GM21447 (cell line): ENCODE measurements at regions not wholly inside any gene's neighbourhood (a gene's known extent, or its start where the extent isn't known, plus 50 kb on each side); places are given as distances from the start of the nearest gene placed in this dataset.
"Not testable (repeated sequence)": the region's sequence is repeated elsewhere in the genome, so short reads cannot be mapped to it uniquely, and the experiment has no call there.

Experiments
- ATAC-seq: cut with Tn5 transposase; IDR thresholded peaks from one replicate; pipeline ENCODE4 v1.9.1; 2021; ENCODE audit not compliant: unreplicated experiment

- no peak for ATAC-seq
Measured at GRCh38 chr3:177613901-177614300, 416.6 kb upstream of the TBL1XR1 start.

GRCh38 chr3:177615015-177615414, 417.7 kb upstream of the TBL1XR1 start:
- no peak for ATAC-seq

DNA sequence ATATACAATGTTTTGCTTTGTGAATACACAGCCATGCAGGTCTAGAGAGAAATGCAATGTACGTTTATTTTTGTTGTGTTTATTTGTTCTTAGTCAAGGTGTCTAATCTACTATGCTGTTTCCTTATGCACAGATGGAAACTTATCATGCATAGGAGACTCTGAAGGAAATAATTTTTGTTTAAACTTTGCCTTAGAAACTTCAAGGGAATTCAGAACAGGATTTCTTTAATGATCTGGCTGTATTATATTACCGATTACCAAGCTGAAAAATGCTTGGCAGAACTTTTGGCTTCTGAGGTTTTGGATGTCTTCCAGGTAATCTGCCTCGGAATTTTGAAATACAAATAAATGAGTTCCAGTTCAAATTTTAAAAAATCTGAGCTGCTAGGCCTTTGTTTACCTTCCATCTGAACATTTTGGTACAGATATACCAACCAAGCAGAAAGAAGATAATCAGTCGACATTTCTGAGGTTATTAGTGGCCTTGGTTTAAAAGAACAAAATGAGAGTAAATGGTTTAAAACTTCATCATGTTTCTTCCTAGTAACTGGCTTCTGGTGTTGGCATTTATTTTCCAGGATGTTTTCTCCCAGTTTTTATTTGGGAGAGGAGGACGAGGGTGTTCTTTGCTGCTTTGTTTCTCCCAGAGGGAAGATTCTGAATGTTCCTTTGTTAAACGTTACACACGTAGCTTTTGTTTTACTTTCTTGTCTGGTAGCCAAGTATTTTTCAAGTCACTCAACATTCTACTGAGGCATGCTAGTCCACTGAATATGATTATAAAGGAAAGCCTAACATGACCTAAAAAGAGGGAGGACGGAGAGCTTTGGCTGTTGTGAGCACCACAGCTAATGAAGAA, 421.8 kb upstream of the TBL1XR1 start:
- ATAC-seq: no peak

GRCh38 chr3:177620073-177620472, 422.8 kb upstream of the TBL1XR1 start:
- ATAC-seq: no peak

DNA sequence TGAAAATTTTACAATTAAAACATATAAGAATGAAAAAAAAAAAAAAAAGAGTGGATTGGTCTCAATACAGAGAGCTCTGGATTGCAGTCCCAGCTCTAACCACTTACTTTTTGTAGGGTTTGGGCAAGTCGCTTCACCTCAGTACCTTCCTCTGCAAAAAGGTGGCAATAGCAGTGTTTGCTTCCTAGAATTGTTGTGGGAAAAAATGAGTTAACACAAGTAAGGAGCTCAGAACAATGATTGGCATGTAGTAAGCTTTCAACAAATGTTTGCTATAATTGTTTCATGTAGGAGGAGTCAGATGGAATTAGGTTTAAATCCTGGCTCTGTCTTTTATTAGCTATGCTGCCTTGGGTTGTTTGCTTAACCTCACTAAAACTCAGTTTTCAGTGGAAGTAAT, 425.2 kb upstream of the TBL1XR1 start:
- ATAC-seq: no peak

DNA sequence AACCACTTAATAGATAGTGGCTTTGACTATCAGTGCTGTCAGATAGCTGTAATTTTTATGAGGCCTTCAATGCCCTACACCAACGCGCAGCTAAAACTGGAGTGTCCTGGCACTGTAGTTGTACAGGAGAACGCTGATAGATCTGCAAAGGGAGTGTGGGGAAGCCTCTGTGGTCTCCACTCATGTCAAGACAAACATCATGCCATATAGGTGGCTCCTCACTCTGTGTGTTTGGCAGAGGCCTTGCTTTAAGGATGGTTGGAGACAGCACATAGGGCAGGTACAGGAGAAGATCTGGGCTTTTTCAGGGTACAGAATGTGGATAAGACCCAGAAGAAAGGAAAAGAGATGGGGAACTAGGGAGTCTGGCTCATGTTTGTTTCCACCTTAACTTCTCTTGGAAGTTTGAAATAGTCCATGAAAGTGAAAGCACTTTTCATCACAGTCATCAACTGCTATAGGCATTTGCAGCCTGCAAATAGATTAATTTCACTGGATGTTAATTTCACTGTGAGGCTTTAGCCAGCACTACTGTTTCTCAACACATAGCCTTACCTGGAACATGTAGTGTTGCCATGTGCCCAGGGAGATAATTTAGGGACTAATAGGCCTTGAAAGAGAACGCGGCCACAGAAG, 425.8 kb upstream of the TBL1XR1 start:
- ATAC-seq: no peak

DNA sequence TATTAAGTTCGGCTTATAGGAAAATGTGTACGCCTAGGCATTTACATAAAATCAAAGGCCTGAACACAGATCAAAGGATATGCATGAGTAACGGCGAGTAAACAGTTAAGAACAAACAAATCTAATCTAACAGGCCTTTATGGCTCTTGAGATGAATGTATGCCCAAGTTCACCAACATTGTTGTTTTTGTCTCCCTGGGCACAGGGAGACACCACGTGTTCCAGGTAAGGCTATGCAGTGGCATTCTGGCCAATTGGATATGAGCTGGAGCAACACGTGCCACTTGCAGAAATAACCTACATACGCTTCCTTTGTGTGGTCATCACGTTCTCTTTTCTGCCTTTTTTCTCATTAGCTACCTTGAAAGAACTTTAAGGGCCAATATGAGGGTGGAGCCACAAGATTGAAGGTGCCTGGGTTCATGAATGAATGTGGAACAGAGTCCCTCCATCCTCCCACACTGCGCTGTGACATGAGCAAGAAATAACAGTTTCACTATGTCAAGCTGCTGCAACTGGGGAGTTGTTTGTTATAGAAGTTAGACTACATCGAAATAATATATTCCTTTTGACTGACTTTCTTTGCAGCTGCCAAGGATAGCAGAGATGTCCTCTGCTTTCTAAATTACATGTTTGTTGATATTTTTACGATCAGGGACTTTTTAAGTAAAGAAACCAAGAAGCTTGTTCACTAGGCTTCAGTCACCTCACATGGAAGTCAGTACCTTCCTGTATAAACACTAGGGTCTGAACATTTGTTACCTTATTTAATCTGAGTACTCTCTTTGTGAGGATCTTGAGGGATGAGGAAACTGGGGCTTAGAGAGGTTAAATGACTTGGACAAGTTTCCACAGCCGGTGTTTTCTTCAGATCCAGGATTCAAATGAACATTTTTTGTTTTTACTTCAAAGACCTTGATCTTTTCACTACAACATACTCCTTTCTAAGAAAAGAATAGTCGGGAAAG, 427.5 kb upstream of the TBL1XR1 start:
- no peak for ATAC-seq

GRCh38 chr3:177626045-177626444, 428.8 kb upstream of the TBL1XR1 start:
- ATAC-seq: no peak

DNA sequence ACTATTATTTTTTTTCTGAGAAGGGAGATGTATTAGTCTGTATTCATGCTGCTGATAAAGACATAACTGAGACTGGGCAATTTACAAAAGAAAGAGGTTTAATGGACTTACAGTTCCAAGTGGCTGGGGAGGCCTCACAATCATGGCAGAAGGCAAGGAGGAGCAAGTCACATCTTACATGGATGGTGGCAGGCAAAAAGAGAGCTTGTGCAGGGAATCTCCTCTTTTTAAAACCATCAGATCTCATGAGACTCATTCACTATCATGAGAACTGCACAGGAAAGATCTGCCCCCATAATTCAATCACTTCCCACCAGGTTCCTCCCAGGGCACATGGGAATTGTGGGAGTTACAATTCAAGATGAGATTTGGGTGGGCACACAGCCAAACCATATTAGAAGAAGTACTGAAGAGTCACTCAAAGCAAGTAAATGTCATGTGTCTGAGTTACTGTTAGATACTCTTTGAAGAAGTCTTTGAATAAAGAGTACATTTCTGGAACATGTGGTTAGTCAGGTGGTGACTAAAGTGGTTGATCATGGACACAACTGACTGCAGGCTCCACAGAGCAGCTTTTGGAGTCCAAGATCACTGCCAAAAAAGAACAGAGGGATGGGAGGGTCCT, 430.9 kb upstream of the TBL1XR1 start:
- ATAC-seq: not testable (repeated sequence)

DNA sequence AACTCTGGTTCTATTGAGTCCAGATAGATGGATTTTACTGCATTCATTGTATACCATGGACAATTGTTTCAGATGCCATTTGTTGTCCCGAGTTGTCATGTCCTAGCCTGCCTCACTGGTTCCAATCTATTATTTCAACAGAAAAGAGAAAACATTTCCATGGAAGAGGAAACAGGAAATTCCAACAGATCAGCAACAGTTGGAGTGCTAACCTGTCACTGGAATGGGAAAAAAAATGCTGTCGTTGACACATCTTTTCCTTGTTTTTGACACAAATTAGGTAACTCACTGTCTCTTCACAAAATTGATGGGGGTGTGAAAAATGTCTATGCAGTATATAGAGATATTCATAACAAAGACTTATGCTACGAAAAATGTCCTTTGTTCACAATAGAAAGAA, 432.0 kb upstream of the TBL1XR1 start:
- no peak for ATAC-seq

DNA sequence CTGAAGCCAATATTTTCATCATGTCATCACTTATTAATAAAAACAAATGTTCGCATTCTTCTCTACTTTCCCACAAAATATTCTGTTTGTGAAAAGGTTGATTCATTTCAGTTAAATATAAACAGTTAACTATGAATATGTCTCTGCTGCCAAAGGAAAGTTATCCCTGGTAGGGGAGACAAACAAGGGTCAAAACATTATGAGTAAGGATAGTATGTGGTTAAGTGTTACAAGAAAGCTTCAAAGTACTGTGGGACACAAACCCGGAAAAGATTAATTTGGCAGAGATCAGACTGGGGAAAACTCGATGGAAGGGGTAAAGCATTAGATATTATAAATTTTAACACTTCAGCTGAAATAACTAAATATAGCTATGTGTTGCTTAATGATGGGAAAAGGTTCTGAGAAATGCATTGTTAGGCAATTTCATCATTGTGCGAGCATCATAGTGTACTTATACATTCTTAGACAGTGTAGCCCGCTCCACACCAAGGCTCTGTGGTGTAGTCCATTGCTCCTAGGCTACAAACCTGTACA, 436.5 kb upstream of the TBL1XR1 start:
- ATAC-seq: no peak

DNA sequence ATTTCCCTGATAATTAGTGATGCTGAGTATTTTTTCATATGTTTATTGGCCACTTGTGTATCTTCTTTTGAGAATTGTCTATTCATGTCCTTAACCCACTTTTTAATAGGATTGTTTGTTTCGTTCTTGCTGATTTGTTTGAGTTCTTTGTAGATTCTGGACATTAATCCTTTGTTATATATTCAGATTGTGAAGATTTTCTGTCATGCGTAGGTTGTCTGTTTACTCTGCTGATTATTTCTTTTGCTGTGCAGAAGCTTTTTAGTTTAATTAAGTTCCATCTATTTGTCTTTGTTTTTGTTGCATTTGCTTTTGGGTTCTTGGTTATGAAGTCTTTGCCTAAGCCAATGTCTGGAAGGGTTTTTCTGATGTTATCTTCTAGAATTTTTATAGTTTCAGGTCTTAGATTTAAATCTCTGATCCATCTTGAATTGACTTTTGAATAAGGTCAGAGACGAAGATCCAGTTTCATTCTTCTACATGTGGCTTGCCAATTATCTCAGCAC, 438.4 kb upstream of the TBL1XR1 start:
- not testable (repeated sequence) for ATAC-seq

DNA sequence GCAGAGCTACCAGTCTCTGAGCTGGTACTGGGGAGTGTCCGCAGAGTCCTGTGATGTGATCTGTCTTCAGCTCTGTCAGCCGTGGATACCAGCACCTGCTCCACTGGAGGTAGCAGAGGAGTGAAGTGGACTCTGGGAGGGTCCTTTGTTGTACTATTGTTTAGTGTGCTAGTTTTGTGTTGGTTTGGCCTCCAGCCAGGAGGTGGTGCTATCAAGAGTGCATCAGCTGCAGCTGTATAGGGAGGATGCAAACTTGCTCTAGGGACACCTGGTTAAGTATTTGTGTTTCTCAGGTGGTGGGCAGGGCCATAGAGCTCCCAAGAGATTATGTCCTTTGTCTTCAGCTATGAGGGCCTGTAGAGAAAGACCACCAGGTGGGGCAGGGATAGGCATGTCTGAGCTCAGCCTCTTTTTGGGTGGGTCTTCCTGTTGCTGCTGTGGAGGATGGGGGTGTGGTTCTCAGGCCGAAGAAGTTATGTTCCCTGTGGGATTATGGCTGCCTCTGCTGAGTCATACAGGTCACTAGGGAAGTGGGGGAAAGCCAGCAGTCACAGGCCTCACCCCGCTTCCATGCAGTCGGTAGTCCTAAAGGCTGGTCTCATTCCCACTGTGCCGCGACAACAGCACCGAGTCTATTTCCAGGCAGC, 443.2 kb upstream of the TBL1XR1 start:
- ATAC-seq: no peak

GRCh38 chr3:177641206-177641605, 443.9 kb upstream of the TBL1XR1 start:
- no peak for ATAC-seq

- ATAC-seq: no peak
Measured at GRCh38 chr3:177642042-177642803, 444.9 kb upstream of the TBL1XR1 start.

DNA sequence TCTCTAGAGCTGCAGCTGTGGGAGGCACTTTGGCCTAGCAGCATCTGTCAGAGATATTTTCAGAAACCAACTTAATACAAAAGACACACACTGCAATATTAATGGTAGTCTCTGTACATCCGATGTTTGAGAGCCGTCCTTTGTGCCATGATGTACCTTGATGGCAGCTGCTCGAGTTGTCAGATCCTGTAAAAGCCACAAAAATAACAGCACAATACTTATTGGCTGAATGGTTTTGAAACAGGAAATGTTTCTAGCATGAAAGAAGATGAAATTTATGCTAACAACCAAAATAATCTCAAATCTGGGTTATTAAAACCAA, 445.5 kb upstream of the TBL1XR1 start:
- no peak for ATAC-seq

- ATAC-seq: peak; percentile 75
Measured at GRCh38 chr3:177646749-177647148, 449.5 kb upstream of the TBL1XR1 start.

GRCh38 chr3:177647341-177647740, 450.1 kb upstream of the TBL1XR1 start:
- no peak for ATAC-seq

DNA sequence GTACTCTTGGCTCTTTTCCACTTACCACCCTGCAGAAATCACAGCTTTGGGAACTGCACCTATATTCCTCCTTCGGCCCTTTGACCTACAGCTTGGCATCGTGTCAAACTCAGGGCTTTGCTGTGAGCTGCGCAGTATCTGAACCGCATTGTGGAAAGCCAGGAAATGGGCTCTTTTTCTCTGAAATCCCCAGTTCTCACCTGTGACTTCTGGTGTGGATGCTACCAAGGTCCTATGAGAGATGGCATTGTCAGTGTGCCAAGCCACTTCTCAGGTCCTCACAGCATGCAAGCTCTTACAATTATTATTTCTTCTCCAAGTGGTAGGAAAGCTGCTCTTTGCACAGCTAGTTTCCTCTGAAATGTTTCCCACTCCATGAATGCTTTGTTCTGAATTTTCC, 450.6 kb upstream of the TBL1XR1 start:
- ATAC-seq: no peak
